HG02759 (cell line): ENCODE measurements at regions not wholly inside any gene's neighbourhood (a gene's known extent, or its start where the extent isn't known, plus 50 kb on each side); places are given as distances from the start of the nearest gene placed in this dataset.

Source experiments
- ATAC-seq: cut with Tn5 transposase; IDR thresholded peaks from one replicate; pipeline ENCODE4 v1.9.1; 2021; ENCODE audit warnings: mild to moderate bottlenecking, moderate library complexity; ENCODE audit not compliant: unreplicated experiment

- ATAC-seq = no peak
These were observed 717.8 kb downstream of the JRKL start for GRCh38 chr11:97107604-97108003.

- no peak for ATAC-seq
These were observed 719.3 kb downstream of the JRKL start for GRCh38 chr11:97109078-97109477.

GRCh38 chr11:97110376-97110775, 720.6 kb downstream of the JRKL start:
- no peak for ATAC-seq

- no peak for ATAC-seq
These were observed 721.7 kb downstream of the JRKL start for GRCh38 chr11:97111559-97111958.

- no peak for ATAC-seq
These were observed 728.9 kb downstream of the JRKL start for GRCh38 chr11:97118614-97119200.

DNA sequence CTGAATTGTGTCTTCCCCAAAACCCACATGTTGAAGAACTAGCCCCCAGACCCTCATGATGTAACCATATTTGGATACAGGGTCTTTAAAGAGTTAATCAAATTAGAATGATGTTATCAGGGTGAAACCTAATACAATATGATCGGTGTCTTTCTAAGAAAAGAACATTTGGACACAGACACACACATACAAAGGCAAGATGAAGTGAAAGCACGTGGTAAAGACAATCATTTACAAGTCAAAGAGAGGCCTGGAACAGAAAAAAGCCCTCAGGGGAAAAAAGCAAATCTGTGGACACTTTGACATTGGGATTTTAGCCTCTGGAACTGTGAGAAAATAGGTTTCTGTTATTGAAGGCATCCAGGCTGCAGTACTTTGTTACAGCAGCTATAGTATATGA, 733.4 kb downstream of the JRKL start:
- no peak for ATAC-seq

GRCh38 chr11:97136067-97136466, 746.3 kb downstream of the JRKL start:
- no peak for ATAC-seq

DNA sequence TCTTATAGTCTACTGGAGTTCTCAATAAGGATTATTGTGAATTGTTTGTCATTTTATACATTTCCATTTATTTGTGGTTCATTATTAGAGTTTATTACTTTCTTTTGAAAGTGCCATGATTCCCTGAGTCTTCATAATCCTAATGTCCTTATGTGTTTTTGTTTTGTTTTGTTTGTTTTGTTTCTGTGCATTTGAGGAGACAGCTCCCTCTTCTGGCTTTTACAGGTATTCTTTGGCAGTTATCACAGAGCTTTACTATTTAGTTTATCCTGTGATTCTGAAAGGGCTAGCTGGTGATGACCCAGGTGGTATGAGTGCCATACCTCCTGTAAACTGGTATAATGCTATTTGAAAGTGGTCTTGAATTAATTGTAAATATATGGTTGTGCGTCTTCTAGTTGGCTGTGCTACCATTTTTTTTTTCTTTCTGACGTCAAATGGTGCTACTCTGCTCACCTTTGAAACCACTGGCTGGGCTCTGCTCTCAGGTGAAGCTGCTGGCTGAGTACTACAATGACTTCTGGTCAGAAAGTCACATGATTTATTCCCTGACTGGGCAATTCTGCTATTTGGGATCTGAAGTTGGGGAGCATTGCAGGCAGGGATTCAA, 751.2 kb downstream of the JRKL start:
- ATAC-seq = no peak

DNA sequence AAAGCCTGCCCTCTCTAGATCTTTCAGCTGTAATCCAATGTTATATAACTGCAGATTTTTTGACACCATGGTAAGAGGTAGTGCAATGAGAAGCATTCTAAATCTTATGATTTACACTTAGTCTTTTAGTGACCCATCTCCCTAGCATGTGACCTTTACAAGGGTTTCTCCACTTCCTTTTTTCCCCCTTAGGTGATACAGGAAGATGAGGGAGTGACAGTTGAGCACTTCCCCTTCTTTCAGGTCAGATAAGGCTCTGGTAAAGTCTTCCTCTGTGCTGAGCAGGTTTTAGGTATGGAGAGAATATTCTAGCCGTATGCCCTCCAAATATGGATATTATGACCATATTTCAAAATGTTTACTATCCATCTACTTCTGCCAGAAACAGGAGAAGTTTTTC, 753.6 kb downstream of the JRKL start:
- ATAC-seq = no peak

DNA sequence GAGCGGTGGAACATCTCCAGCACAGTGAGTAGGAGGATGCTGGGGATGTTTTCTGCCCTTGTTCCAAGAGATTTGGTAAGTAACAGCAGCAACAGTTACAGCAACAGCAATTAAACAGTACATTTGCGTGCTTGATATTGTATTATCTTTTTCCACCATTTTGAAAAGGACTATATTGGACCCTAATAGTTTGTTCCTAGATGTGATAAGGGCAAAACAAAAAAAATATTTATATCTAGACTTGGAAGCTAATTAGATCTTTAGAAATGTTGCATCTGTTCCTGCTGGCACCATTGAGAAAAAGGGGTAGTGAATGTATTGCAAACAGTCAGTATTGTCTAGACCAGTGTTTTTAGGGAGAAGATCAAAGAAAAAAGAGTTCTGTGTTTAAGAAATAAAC, 759.9 kb downstream of the JRKL start:
- no peak for ATAC-seq

- ATAC-seq = no peak
These were observed 767.5 kb downstream of the JRKL start for GRCh38 chr11:97157221-97157740.

DNA sequence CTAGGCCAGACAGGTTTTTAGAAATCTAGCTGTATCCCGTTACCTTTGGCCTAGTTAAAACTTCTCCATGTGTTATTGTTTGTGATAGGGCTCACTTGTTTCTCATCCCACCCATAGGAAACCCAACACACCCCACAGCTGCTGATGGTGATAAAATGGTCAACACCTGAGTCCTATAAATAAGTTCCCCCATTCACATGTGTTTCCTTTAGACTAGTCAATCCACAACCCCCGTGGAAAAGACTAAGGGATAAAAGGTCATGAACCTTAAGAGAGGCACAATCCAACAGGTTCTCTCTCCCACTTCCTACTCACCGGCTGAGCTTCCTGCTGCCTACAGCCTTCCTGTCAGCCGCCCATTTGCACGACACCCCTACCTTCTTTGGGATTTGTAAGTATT, 768.4 kb downstream of the JRKL start:
- ATAC-seq = no peak

DNA sequence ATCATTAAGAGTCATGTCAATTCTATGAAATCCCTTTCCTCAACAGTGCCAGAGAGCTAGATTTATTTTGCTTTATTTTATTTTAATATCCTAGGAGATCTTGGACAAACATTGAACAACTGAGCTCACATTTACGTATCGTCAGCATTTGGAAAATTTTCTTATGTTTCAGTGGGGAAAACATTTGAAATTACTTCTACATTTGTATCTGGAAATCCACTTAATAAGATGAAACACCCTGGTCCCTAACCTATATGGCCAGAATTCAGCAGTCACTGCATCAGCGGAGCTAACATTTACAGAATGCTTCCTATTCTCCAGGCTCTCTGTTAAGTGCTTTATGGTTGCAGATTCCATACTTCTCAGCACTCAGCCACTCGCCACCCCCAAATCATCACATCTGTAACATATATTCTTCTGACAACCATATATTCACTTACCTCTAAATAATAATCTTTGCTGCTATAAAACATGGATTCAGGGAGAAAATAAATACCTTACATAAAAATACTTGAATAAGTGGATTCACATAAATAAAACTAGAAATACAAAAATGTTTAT, 773.9 kb downstream of the JRKL start:
- no peak for ATAC-seq

DNA sequence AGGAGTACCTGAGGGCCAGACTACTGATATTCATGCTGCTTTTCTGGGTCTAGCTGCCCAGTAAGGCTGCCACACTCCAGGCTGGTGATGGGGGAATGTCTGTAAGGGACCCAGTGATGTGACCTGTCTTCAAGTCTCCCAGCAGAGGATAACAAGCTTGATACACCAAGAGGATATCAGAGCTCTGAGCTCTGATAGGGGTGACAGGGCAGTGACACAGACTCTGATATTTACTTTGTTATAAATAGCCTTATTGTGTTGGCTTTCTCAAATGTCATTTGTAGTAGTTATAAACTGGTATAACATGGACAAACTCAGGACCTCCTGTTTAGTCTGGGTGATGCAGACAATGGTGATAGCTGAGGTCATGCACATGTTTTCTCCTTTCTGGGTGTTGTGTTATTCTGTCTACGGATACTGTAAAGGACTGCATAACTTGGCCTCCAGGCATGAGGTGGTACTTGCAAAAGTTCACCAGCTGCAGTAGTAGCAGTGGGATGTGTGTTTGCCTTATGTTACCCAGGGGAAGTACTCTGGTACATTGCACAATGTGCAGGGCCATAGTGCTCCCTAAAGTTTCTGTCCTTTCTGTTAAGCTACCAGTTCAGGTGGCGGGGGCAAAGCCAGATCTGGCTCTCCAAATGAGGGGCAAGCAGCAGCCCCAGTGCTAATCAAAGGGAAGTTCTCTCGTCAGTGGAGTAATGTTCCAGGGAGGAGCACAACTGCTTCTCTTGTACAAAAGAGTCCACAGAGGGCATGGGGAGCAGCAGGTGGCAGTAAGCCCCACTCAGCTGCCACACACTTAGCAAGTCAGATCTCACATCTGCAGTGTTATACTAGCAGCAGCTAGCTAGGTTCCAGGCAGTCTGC, 812.2 kb downstream of the JRKL start:
- ATAC-seq = no peak

- no peak for ATAC-seq
These were observed 812.9 kb downstream of the JRKL start for GRCh38 chr11:97202613-97203292.

GRCh38 chr11:97218011-97218410, 828.2 kb downstream of the JRKL start:
- ATAC-seq = no peak

GRCh38 chr11:97223647-97224046, 833.8 kb downstream of the JRKL start:
- ATAC-seq = no peak

DNA sequence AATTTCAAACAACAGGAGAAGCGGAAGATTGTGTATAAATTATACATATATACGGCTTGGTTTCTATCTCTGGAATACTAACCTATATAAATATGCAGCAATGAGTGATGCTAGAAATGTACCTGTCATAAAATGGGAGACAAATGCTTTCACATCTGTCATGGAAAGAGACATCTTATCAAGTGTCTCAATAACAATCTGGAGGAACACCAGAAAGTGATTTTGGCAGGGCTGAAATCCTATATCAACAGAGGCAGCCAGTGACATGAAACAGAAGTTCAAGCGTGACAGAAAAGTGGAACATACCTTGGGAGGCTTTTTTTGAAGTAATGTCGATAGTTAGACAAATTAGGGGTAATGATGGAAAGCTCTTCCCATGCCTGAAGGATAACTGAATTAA, 834.6 kb downstream of the JRKL start:
- no peak for ATAC-seq

GRCh38 chr11:97225794-97226193, 836.0 kb downstream of the JRKL start:
- no peak for ATAC-seq

- ATAC-seq = no peak
These were observed 840.1 kb downstream of the JRKL start for GRCh38 chr11:97229936-97230335.

DNA sequence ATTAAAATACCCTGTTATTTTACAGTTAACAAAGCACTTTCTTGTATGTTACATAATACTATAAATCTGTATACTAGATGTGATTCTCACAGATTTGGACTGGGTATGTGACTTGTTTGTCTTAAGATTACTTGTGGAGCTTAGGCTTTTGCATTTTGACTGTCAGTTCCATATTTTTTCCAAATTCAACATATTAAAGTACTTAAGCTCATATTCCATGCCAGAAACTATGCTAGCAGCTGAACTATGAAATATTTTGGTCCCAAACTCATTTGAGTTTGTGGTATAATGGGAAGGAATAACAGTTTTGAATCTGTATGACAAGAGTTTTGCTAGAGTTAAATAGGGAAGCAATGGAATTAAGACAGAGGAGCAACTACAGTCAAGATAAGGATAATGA, 841.4 kb downstream of the JRKL start:
- ATAC-seq = no peak
